ENCODE measurements at regions not wholly inside any gene's neighbourhood (a gene's known extent, or its start where the extent isn't known, plus 50 kb on each side); places are given as distances from the start of the nearest gene placed in this dataset.

GRCh38 chr10:114872519-114873087 lies 51.0 kb downstream of the FHIP2A start:
- in situ Hi-C loops (cut with HindIII; ENCODE audit: low sequenced_read_pairs) = loop anchor here (5.0 to 10.0 kb wide), 4 partner anchors 40 to 328 kb away; no protein-coding TSS in a partner anchor

- in situ Hi-C loops (cut with HindIII; ENCODE audit: low sequenced_read_pairs) = loop anchor here (5.0 to 10.0 kb wide), 4 partner anchors 43 to 330 kb away; no protein-coding TSS in a partner anchor
Observed at GRCh38 chr10:114874827-114875411, 53.3 kb downstream of the FHIP2A start.

GRCh38 chr10:114875590-114876081 lies 54.1 kb downstream of the FHIP2A start:
- in situ Hi-C loops (cut with HindIII; ENCODE audit: low sequenced_read_pairs) = loop anchor here (10.0 kb wide), 2 partner anchors 249 to 331 kb away; no protein-coding TSS in a partner anchor

GRCh38 chr10:114876169-114876568 lies 54.6 kb downstream of the FHIP2A start:
- in situ Hi-C loops (cut with HindIII; ENCODE audit: low sequenced_read_pairs) = loop anchor here (10.0 kb wide), 2 partner anchors 249 to 331 kb away; no protein-coding TSS in a partner anchor

- in situ Hi-C loops (cut with HindIII; ENCODE audit: low sequenced_read_pairs) = loop anchor here (10.0 kb wide), 2 partner anchors 248 to 332 kb away; no protein-coding TSS in a partner anchor
Observed at GRCh38 chr10:114876602-114877300, 55.2 kb downstream of the FHIP2A start.

GRCh38 chr10:114877301-114877644 lies 55.7 kb downstream of the FHIP2A start:
- in situ Hi-C loops (cut with HindIII; ENCODE audit: low sequenced_read_pairs) = loop anchor here (10.0 kb wide), 2 partner anchors 248 to 332 kb away; no protein-coding TSS in a partner anchor

GRCh38 chr10:114879093-114879492 lies 57.5 kb downstream of the FHIP2A start:
- in situ Hi-C loops (cut with HindIII; ENCODE audit: low sequenced_read_pairs) = loop anchor here (10.0 kb wide), 2 partner anchors 246 to 334 kb away; no protein-coding TSS in a partner anchor

- in situ Hi-C loops (cut with HindIII; ENCODE audit: low sequenced_read_pairs) = loop anchor here (10.0 kb wide), 2 partner anchors 245 to 335 kb away; no protein-coding TSS in a partner anchor
Observed at GRCh38 chr10:114879541-114880158, 58.1 kb downstream of the FHIP2A start.

GRCh38 chr10:114881417-114881816 lies 56.6 kb upstream of the TRUB1 start:
- in situ Hi-C loops (cut with HindIII; ENCODE audit: low sequenced_read_pairs) = no loop called here

- in situ Hi-C loops (cut with HindIII; ENCODE audit: low sequenced_read_pairs) = no loop called here
Observed at GRCh38 chr10:114881901-114882300, 56.1 kb upstream of the TRUB1 start.

- in situ Hi-C loops (cut with HindIII; ENCODE audit: low sequenced_read_pairs) = no loop called here
Observed at GRCh38 chr10:114885443-114885842, 52.6 kb upstream of the TRUB1 start.
